K562 (cell line): ENCODE measurements at regions not wholly inside any gene's neighbourhood (a gene's known extent, or its start where the extent isn't known, plus 50 kb on each side); places are given as distances from the start of the nearest gene placed in this dataset.

Experiments
- ATAC-seq: fragments of 200-7000 bp; cut with Tn5 transposase; 3 replicates; pipeline ENCODE4 v1.9.1; 2020; ENCODE audit warnings: moderate library complexity
- BruUV-seq: library from RNA; stranded (reverse); fragments of 400-500 nt; replicated peaks from 2 replicates; lab custom pipeline; 2021; lab: Mats Ljungman, UMichigan
- CTCF ChIA-PET: fragments of 300-600 bp; formaldehyde crosslinking; extraction: SDS; loops from one replicate; lab custom pipeline; 2021; ENCODE audit warnings: low intra/inter-chr PET ratio; lab: Yijun Ruan, JAX
- POLR2A ChIA-PET: fragments of 300-600, 350-650 bp; sonication (Branson Sonifier 250); formaldehyde crosslinking; extraction: SDS; loops from one replicate; lab custom pipeline; 2021; ENCODE audit warnings: antibody characterized with exemption, inconsistent platforms; lab: Yijun Ruan, JAX
- DNase-seq, 4 experiments: peaks; one replicate each; pipeline versions ENCODE4 v3.0.0 to v3.0.0-alpha.2; 2011 to 2018; ENCODE audit warnings: low spot score in 3 of 4, mixed read lengths in 3 of 4; ENCODE audit errors: extremely low read depth in 1 of 4
- FAIRE-seq: peaks from 2 replicates; lab custom pipeline; 2011; peaks lifted over from hg19 to GRCh38; lab: Jason Lieb, UNC
- H2AFZ ChIP-seq: 2 replicates; pipeline ENCODE4 v1.6.0; 2011; ENCODE audit warnings: low read depth, low read length, control low read depth, inconsistent platforms
- H3K27ac ChIP-seq: fragments of 200-600 bp; 3 replicates; pipeline ENCODE4 v1.8.0; 2011; ENCODE audit warnings: low read depth, mild to moderate bottlenecking, control low read depth, inconsistent platforms, low read length, moderate library complexity, mixed read lengths; ENCODE audit errors: extremely low read depth
- H3K27me3 ChIP-seq, 2 experiments: fragments of 300-600 bp in 1 of 2; 2 replicates in 1 of 2; 3 replicates in 1 of 2; pipeline versions ENCODE4 v1.6.0 to v1.8.0; 2011; ENCODE audit warnings: inconsistent platforms in 2 of 2, low read length in 2 of 2, mild to moderate bottlenecking in 1 of 2, mixed read lengths in 1 of 2, moderate library complexity in 1 of 2; ENCODE audit not compliant: control insufficient read depth in 2 of 2, insufficient read depth in 2 of 2
- H3K36me3 ChIP-seq: fragments of 300-600 bp; 3 replicates; pipeline ENCODE4 v1.8.0; 2011; ENCODE audit warnings: mild to moderate bottlenecking, low read length, inconsistent platforms; ENCODE audit not compliant: control insufficient read depth, insufficient read depth
- H3K4me1 ChIP-seq, 2 experiments: fragments of 200-600 bp in 1 of 2; replicated peaks in 1 of 2; 2 replicates in 1 of 2; 3 replicates in 1 of 2; pipeline versions ENCODE4 v1.5.1 to v1.8.0; 2011; ENCODE audit warnings: inconsistent platforms in 2 of 2, low read length in 2 of 2, mild to moderate bottlenecking in 1 of 2, mixed read lengths in 1 of 2, moderate library complexity in 1 of 2; ENCODE audit not compliant: control insufficient read depth in 2 of 2, insufficient read depth in 2 of 2
- H3K4me2 ChIP-seq: 2 replicates; pipeline ENCODE4 v1.6.1; 2011; ENCODE audit warnings: low read length, control low read depth, inconsistent platforms, mixed read lengths; ENCODE audit not compliant: insufficient read depth
- H3K4me3 ChIP-seq: fragments of 200-600 bp; sonication (generic), shearing (Covaris generic); 2 replicates; pipeline ENCODE4 v1.5.1; 2016; ENCODE audit warnings: control low read depth, inconsistent platforms
- H3K79me2 ChIP-seq: fragments of 200-600 bp; 3 replicates; pipeline ENCODE4 v1.8.0; 2011; ENCODE audit warnings: low read length, inconsistent platforms; ENCODE audit not compliant: control insufficient read depth, insufficient read depth
- H3K9ac ChIP-seq, 2 experiments: 2 replicates each; pipeline versions ENCODE4 v1.6.0 to v1.6.1; 2011; ENCODE audit warnings: low read depth in 2 of 2, low read length in 2 of 2, control low read depth in 1 of 2, inconsistent platforms in 1 of 2, mild to moderate bottlenecking in 1 of 2, mixed read lengths in 1 of 2; ENCODE audit not compliant: insufficient read depth in 1 of 2
- H3K9me1 ChIP-seq: one replicate; pipeline ENCODE4 v1.6.0; 2011; ENCODE audit warnings: inconsistent platforms, mild to moderate bottlenecking, low read length, moderate library complexity; ENCODE audit not compliant: control insufficient read depth, insufficient read depth
- H3K9me3 ChIP-seq: replicated peaks from 2 replicates; pipeline ENCODE4 v1.5.1; 2011; ENCODE audit warnings: low read depth, low read length, inconsistent platforms; ENCODE audit not compliant: control insufficient read depth, insufficient read depth
- H4K20me1 ChIP-seq: replicated peaks from 2 replicates; pipeline ENCODE4 v1.6.1; 2011; ENCODE audit warnings: low read length, inconsistent platforms, mixed read lengths; ENCODE audit not compliant: control insufficient read depth, insufficient read depth
- CBFB ChIP-seq: sonication (generic); formaldehyde crosslinking; IDR thresholded peaks from 2 replicates; pipeline ENCODE4 v1.4.0; 2020; ENCODE audit warnings: mild to moderate bottlenecking, missing genetic modification reagents
- ETV6 ChIP-seq, 3 experiments: fragments of 150-350 bp in 1 of 3; sonication (generic) in 1 of 3; formaldehyde crosslinking in 1 of 3; IDR thresholded peaks; 2 replicates each; pipeline versions ENCODE4 v1.6.1 to v1.8.0; 2014 to 2022; ENCODE audit warnings: borderline replicate concordance in 2 of 3, low read depth in 2 of 3, antibody characterized with exemption in 1 of 3, low read length in 1 of 3, mild to moderate bottlenecking in 1 of 3, missing genetic modification reagents in 1 of 3
- GABPB1 ChIP-seq: sonication (generic); formaldehyde crosslinking; IDR thresholded peaks from 2 replicates; pipeline ENCODE4 v1.8.0; 2022; ENCODE audit warnings: mild to moderate bottlenecking, missing genetic modification reagents
- MCM2 ChIP-seq: fragments of 450-650 bp; IDR thresholded peaks from 2 replicates; pipeline ENCODE4 v1.6.1; 2017; ENCODE audit warnings: low read depth, mild to moderate bottlenecking
- MCM3 ChIP-seq: fragments of 450-650 bp; IDR thresholded peaks from 2 replicates; pipeline ENCODE4 v1.6.1; 2016
- MTA3 ChIP-seq: fragments of 450-650 bp; formaldehyde crosslinking; IDR thresholded peaks from 2 replicates; pipeline ENCODE4 v1.6.1; 2017; ENCODE audit warnings: mild to moderate bottlenecking, borderline replicate concordance
- NELFE ChIP-seq: IDR thresholded peaks from 2 replicates; pipeline ENCODE4 v1.6.1; 2011; ENCODE audit warnings: mild to moderate bottlenecking; ENCODE audit not compliant: insufficient read depth, insufficient read length
- NFE2 ChIP-seq: IDR thresholded peaks from 2 replicates; pipeline ENCODE4 v1.6.1; 2014; ENCODE audit warnings: antibody characterized with exemption, low read depth
- XRCC5 ChIP-seq: fragments of 200-400 bp; formaldehyde crosslinking; IDR thresholded peaks from 2 replicates; pipeline ENCODE4 v1.6.1; 2017; ENCODE audit warnings: low read depth, mild to moderate bottlenecking, low read length
- WGBS: fragments of 100-300 bp; shearing (Covaris generic); methylation state at CpG from one replicate; pipeline ENCODE4 v1.1.6; 2016; ENCODE audit warnings: low coverage, mixed read lengths; ENCODE audit not compliant: insufficient coverage; ENCODE audit errors: missing lambda C conversion rate; 5-methylcytosine and 5-hydroxymethylcytosine counted together
- in situ Hi-C: fragments of 300-500 bp; cut with MboI; formaldehyde crosslinking; loops from 4 replicates; pipeline ENCODE4 v1.15.0; 2018; ENCODE audit warnings: inconsistent platforms, mixed read lengths
- intact Hi-C: fragments of 100-400 bp; cut with micrococcal nuclease; formaldehyde crosslinking; loops from 2 replicates; pipeline ENCODE4 v1.14.2; 2022
- TF ChIP-seq, protein P1 (sequence below): fragments of 450-650 bp; IDR thresholded peaks from 2 replicates; pipeline ENCODE4 v1.6.1; 2014; ENCODE audit warnings: low read depth, mild to moderate bottlenecking, moderate library complexity, borderline replicate concordance

DNA sequence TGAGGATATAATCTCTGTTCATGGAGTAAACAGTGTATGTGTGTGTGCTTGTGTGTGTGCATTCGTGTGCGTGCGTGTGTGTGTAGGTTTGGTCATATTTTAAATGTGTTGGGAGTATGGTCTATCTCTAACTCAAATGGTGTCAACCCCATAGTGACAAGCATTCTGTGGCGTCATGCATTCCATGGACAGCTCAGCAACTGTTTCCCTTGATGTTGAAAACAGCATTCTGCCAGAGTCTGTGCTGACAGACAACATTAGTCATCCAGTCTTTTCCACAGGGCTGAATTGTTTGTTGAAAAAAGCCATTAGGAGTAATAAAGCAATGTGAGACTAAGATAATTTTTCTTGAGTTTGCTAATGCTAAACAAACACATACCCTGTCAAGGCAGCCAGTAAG, 706.6 kb downstream of the PCDH19 start:
- in situ Hi-C loops = no loop called here
- no peak overlapping the region for H3K9ac ChIP-seq
- H3K9me3 ChIP-seq = no peaks in the 10 kb centered on the region
- H3K4me2 ChIP-seq = no peak overlapping the region
- intact Hi-C loops = no loop called here
- no peak overlapping the region for H3K27ac ChIP-seq
- H3K36me3 ChIP-seq = no peaks in the 10 kb centered on the region
- H3K79me2 ChIP-seq = no peaks in the 10 kb centered on the region
- DNase-seq (no peak), ATAC-seq (no peak), FAIRE-seq (no peak)
- CTCF ChIA-PET = no interaction called here
- H3K4me3 ChIP-seq = no peak overlapping the region
- TF ChIP-seq XRCC5 (no peak), NELFE (no peak), NFE2 (no peak), GABPB1 (CRISPR knock-in tag) (no peak), MCM2 (no peak), MCM3 (no peak), CBFB (CRISPR knock-in tag) (no peak), ETV6 (IDR thresholded peaks at IDR 0.05; ENCODE audit: borderline replicate concordance in 1 of 2, low read depth in 2 of 2, low read length in 1 of 2) (no peak), ETV6 (CRISPR knock-in tag; IDR thresholded peaks at IDR 0.05; ENCODE audit: borderline replicate concordance) (no peak), MTA3 (no peak)
- TF ChIP-seq, protein P1, sequence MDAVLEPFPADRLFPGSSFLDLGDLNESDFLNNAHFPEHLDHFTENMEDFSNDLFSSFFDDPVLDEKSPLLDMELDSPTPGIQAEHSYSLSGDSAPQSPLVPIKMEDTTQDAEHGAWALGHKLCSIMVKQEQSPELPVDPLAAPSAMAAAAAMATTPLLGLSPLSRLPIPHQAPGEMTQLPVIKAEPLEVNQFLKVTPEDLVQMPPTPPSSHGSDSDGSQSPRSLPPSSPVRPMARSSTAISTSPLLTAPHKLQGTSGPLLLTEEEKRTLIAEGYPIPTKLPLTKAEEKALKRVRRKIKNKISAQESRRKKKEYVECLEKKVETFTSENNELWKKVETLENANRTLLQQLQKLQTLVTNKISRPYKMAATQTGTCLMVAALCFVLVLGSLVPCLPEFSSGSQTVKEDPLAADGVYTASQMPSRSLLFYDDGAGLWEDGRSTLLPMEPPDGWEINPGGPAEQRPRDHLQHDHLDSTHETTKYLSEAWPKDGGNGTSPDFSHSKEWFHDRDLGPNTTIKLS = no peak
- POLR2A ChIA-PET = no interaction called here
- H2AFZ ChIP-seq = no peak overlapping the region
- no peaks in the 10 kb centered on the region for H3K9me1 ChIP-seq
- H3K27me3 ChIP-seq = no peaks in the 10 kb centered on the region
- BruUV-seq = no TSS peak
- no peaks in the 10 kb centered on the region for H4K20me1 ChIP-seq
- WGBS = 0% methylated on average over 4 of the region's 4 CpGs
- no peaks in the 10 kb centered on the region for H3K4me1 ChIP-seq
